HG03095 (cell line): ENCODE measurements at regions not wholly inside any gene's neighbourhood (a gene's known extent, or its start where the extent isn't known, plus 50 kb on each side); places are given as distances from the start of the nearest gene placed in this dataset.

Experiments used
- ATAC-seq: cut with Tn5 transposase; IDR thresholded peaks from one replicate; pipeline ENCODE4 v1.9.1; 2021; ENCODE audit warnings: moderate library complexity; ENCODE audit not compliant: unreplicated experiment

DNA sequence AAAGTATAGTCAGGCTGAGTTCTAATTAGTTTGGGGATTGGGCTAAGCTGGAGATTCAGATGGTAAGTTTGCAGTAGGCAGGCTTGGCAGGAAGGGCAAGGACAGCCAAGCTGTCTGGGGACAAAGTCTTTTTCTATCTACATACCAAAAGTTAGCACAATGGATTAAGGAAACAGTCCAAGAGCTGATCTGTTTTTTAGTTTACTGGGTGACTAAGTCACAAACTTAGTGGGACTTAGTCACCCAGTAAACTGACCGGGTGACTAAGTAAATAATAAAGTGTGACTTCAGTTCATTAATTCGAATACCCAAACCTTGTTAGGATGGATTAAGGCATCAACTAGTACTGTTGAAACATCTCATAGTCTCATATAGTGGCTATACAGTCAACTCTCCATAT, 1386.0 kb upstream of the CELF4 start:
- no peak for ATAC-seq

DNA sequence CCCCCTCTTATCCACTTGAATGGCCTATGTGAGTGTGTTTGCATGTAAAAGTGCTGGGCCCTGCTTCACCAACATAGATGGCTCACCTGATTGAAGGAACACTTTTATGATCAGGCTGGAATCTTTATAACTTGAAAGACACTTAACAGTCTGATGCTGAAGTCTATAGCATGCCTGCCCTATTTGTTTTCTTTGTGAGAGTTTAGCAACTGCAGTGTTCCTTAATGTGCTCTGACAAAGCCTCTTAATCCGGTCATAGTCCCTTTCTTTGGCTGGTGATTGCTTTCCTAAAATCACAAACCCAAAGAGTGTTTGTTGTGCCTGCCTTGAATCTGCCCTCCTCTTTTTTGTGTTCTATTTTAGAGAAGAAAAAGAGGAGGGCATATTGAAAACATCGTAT, 1382.8 kb upstream of the CELF4 start:
- no peak for ATAC-seq

DNA sequence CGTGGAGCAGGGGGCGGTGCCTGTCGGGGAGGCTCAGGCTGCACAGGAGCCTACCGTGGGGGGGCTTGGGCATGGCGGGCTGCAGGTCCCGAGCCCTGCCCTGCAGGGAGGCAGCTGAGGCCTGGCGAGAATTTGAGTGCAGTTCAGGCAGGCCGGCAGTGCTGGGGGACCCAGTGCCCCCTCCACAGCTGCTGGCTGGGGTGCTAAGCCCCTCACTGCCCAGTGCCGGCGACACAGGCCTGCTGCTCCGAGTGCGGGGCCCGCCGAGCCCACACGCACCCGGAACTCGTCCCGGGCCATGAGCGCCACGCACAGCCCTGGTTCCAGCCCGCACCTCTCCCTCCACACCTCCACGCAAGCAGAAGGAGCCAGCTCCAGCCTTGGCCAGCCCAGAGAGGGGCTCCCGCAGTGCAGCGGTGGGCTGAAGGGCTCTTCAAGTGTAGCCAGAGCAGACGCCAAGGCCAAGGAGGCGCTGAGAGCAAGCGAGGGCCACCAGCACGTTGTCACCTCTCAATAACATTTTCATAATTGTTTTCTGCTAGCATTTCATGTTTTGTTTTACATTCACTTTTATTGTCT, 1378.9 kb upstream of the CELF4 start:
- ATAC-seq: no peak

DNA sequence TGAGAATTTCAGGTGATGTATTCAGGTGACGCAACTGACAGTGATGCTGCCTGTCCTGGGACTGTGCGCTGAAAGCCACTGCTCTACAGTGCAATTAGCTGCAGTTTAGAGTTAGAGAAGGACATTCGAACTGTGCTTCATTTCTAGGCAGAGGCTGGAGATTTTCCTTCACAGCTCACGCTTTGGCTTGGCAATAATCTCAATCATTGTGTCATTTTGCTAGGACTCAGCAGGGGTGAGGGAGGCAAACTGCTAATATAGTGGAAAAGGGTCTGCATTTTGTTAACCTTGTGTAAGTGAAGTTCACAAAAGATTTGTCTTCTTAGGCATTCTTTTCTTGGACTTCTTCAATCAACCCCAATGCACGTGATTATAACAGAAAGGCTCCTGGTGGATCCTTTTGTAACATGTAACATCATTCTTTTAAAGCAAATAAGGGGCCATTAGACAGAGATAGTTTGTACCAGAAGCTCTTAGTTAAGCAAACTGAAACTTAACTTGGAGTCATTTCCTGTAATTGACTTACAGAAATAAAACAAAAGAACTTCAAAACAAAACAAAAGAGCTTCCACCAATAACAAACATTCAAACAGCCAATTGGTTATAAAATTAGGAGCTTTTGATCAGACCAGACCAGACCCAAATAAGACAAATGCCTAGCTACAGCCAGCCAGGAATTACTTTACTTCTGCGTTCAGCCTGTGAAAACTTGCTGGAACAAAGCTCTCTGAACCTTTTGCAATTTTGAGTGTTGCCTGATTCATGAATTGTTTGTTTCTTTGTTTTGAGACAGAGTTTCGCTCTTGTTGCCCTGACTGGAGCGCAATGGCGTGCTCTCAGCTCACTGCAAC, 1376.3 kb upstream of the CELF4 start:
- ATAC-seq: no peak

DNA sequence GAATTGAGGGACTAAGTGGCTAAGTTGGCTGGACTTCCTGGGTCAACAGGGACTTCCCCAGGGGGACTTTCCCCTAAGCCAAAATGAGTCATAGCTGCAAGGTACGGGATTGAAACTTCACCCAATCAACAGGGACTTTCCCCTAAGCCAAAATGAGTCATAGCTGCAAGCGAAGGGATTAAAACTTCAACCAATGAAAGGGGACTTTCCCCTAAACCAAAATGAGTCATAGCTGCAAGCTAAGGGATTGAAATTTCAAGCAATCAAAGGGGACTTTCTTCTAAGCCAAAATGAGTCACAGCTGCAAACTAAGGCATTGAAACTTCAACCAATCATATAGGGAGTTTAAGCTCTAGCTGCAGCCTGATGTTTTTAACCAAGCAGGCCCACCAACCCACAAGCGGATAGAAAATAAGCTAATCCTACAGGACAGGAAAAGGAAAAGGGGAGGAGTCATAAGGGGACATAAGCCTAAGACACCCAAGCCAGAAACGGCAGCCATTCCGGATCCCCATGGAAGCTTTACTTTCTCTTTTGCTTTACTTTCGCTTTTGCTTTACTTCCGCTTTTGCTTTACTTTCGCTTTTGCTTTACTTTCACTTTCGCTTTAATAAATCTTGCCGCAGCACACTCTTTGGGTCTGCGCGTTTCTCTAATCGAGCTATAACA, 1375.4 kb upstream of the CELF4 start:
- peak; percentile 89 for ATAC-seq

DNA sequence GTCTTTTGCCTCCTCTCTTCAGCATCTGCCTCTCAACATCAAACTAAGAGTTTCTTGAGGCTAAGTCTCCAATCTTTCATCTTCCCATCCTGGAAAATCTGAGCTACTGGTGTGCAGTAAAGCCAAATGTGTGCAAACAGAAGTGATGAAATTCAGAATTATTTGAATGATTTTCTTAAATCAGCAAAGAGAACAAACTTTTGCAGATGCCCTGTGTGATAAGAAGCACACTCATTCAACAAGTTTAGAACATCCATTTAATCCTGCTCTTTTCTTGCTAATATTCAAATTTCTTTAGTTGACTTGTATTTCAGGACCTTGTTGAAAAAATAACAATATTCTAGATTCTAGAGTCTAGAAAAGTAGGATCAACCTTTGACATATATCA, 1374.9 kb upstream of the CELF4 start:
- ATAC-seq: peak; percentile 21

DNA sequence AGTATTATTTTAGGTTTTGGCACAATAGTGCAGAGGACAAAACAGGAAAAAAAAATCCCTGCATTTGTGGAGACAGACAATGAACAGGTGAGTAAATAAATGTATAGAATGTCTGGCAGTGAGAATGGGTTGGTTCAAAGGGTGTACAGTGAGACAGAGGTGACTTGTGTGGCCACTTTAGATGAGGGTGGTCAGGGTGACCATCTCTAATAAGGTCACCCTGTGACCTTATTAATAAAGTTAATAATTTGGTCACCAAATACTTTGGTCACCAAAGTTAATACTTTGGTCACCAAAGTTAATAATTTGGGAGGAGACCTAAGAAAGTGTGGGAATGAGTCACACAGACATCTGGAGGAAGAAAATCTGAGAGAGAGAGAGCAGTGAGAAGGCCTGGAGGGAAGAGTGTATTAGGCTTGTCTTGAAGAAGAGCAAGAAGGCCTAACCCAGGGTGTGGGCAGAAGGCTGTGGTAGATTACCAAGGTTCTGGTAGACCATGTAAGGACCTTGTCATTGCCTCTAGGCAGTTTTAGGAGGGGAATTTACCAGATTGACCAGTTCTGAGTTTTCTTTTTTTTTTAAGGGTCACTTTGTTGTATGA, 1368.4 kb upstream of the CELF4 start:
- ATAC-seq: peak; percentile 60

DNA sequence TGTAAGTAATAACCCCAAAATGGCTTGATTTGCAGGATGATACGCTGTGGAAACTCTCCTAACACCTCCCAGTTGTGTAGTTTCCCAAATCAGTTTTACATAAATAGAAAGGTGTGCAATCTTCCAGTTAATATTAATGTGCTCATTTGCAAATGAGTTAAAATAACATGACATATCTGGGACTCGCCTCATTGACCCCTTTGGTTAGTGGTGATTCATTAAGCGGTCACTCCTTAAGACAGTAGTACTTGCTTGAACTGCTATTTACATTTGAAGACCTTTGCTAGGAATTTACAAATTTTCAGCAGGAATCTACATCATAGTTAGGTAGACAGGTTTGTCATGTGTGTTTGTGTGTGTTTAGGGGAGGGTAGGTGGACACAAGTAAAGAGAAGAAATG, 1367.7 kb upstream of the CELF4 start:
- ATAC-seq: no peak

DNA sequence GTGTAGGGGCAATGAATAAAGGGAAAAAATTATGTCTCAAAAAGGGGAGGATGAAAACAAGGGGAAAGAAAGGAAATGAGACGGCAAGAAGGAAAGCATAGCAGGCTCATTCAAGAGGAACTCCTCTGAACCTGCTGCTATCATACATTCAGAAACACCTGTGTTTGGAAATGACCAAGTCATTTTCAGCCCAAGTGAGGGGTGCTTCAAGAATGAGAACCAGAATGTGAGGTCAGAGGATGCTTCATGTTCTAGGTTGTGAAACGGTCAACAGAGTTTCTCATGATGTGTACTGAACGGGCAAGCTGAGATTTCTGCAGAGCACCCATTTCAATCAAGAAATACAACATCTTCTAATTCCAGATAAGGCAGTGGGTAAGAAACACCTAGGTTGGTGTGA, 1367.2 kb upstream of the CELF4 start:
- ATAC-seq: peak; percentile 50

DNA sequence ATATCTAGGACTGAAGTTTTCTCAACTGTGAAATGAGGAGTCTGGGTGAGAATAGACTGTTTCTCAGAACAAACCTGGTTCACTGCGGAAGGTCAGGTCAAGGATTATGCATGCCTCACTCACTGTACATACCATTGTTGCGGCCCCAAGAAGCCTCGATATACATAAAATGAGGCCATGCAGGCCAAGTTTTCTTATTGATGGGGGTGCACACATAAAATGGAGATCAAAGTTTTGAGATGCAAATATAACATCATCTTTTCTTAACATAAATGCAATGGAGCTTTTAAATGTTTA, 1366.1 kb upstream of the CELF4 start:
- ATAC-seq: no peak

DNA sequence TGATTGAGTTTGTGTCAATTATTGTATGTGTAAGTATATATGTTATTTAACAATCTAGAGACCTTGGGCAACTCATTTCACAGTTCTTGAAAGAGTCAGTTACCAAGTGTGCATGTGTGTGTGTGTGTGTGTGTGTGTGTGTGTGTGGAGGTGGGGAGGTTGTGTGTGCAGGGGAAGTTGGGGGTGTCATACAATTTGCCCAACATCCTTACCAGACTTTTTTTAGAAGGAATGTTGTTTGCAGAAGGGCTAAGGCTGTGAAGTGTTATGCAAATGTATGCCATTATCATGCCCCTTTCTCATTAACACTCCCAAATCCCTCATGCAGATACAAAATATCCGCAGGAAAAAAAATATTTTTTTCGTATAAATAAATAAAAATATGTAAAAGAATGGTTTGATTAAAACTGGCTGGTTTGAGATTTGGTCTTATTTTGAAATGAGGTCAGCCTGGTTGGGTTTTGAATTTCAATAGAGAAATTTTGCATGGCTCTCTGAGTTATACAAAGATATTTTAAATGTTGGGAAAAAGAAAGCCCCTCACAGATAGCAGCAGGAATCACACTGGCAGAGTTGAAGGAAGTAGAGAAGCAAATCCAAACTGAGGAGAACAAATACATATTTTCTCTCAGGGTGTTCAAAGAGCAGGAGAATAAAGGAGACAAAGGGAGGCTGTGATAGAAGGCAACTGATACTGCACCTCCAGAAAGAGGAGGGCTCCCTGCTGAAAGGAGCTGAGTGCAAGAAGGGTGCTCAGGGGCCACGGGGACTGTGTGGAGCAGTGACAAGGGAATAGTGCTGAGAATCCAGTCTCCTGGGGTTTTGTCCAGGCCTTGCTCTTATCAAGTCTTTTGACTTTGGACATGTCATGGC, 1365.5 kb upstream of the CELF4 start:
- no peak for ATAC-seq

DNA sequence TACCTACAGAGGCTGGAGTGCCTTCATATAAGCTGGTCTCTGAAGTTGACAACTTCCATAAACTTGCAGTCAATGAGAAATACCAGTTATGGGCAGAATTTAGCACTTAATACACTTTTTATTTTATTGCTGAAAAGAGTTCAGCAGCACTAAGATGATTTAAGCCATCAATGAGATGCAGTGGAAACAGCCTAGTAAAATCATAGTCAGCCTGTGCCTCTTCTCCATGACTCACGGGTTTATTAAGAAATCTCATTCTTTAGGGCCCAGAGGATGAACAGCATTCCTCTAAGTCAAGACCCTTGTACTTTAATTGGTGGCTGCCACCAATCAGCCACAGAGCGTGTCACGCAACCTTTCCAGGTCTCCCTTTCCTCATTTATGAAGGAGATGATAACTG, 1357.9 kb upstream of the CELF4 start:
- no peak for ATAC-seq

DNA sequence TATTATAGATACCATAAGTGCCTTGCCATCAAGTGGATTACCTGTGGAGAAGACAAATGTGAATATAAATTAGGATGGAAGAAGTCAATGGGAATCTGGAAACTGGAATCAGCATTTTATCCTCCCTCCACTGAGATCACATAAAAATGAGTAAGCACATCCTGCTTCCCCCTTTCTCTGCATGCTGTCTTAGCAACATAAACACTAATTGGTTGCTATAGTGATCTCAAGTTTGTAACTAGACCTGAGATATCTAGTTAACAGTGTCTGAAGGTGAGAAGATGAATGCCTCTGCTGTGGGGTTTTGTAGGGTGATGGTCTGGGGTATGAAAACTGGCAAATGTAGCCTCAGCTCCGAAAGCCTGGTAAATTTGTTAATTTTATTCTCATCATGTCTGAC, 1357.5 kb upstream of the CELF4 start:
- ATAC-seq: no peak

DNA sequence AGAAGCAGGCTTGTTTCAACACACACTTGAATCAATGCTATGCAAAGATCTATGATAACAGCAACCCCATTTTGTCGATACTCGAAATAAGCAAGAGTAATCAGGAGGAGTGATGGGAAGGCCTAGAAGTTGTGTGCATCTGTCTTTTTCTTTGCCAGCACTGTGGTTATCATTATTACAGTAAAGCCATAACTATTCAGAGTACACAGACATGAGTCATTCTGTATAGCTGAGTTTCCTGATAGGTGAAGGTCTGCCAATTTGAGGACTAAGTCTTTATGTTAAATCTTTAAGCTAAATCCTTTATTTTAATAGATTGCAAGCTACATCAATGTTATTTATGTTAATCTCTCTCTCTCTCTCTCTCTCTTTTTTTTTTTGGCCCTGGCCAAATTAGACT, 1344.4 kb upstream of the CELF4 start:
- ATAC-seq: no peak

DNA sequence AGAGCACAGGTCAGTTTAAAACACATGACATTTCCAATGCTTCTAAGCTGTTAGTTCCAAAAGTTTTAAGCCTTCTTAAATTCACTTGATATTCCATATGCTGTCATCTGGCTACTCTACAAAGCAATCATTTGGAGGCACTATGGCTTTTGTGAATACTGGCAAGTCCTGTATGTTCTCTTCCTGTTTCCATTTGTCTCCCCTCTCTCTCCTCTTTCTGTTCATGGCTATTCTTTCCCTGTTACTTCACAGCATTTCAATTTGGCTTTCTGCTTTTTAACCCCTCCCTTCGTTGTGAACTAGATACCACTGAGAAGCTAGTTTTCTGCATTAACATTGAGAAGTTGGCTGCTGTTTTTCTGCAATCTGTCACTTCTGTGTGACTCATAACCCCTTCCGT, 1337.2 kb upstream of the CELF4 start:
- ATAC-seq: no peak

DNA sequence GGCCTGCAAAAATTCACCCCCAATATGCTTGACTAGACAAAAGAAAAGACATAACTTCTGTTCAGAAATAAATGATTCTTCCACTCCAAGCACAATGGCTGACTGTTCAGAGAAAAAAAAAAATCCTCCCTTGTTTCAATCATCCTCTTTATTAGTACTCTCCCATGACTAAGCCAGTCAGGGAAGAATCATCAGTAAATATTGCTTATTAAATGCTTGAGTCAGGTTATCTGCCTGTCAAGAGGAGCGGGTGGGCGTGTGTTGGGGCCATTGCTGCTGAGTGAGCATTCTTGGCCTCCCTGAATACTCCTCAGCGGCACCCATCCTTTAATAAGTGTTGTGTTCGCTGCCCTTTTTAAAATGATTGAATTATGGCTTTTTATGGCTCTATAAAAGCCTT, 1334.8 kb upstream of the CELF4 start:
- no peak for ATAC-seq

DNA sequence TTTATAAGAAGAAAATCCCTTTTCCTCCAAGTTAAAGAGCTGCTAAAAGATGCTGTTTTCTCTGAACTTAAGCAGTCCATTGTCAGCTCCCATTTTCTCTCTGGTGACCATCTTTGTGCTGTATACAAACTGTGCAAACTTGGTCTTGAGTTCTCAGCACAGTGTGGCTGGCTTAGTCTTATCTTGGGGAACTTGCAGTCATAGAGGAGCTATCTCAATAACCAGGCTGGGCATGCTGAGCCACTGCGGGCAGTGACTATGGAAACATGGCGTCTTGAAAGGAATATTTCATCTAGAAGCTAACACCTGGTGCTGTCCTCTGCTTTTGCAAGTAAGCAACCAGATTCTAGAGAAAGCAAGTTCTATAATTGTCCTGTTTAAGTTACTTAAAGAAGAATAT, 1334.4 kb upstream of the CELF4 start:
- ATAC-seq: no peak

DNA sequence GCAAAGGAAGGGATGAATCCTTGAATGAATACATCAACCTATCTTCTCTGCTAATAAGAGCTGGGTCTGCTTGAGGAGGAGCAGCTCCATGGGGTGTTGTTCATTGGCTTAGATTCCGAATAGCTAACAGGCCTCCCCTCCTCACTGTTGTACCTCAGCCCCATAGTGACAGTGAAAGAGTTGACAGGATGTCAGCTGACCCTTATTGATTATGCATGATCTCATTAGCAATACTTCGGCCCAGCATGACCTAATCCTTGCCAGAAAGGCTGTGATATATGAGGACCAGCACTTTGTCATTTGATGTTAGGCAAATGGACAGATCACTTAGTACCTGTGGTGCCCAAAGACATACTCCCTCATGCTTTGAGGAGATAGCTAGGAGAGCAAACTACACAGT, 1333.7 kb upstream of the CELF4 start:
- ATAC-seq: no peak

DNA sequence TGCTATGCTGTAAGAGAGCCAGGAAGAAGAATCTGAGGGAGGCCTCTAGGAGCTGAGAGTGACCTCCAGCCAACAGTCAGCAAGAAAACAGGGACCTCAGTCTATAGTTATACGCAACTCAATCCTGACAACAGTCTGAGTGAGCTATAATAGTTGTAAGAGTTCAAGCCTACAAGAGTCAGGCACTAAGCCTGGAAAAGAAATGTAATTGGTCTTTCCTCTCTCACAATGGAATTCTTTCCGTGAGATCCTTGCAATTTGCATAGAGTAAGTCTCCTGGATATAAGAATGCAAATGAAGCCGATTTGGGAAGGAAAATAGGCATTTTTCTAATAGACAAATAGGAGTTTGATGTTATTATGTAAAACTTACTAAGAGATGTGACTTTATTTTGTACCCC, 1332.6 kb upstream of the CELF4 start:
- no peak for ATAC-seq

DNA sequence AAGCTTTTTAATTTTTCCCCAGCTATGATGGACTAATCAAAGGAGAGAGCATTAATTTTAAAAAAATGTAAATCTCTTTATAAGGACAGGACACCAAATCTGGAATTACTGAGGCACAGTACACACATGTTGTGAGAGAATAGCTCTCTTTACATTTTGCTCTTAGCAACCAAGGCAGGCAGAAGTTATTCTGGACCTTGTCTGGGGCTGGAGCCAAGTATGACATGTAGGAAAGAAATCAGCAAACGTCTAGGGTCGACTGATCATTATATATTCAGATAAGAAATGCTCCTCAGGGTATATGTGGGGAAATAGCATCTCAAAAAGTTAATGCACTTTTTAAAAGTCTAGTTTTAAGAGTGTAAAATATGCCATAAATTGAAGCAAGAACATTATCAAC, 1330.0 kb upstream of the CELF4 start:
- no peak for ATAC-seq

DNA sequence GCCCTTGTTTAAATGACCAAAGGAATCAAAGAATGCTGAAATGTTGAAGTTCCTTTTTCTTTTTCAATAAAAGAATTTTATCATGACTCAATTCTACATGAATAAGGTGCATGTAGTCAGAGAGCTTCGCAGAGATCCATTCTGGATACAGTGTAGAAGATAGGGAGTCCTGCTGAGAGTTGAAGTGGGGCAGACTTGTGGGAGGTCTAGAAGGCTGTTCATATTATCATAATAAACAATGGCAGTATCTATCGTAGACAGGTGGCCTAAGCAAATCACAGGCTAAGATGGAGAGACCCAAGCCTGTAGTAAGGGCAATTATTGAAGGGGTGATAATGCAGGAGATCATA, 1322.0 kb upstream of the CELF4 start:
- no peak for ATAC-seq
